Upper lobe of right lung (tissue), 1 donor: ENCODE measurements at regions not wholly inside any gene's neighbourhood (a gene's known extent, or its start where the extent isn't known, plus 50 kb on each side); places are given as distances from the start of the nearest gene placed in this dataset.

Experiments used
- ATAC-seq: fragments of 200-7000 bp; cut with Tn5 transposase; one replicate; pipeline ENCODE4 v1.9.1; 2020; ENCODE audit warnings: mild to moderate bottlenecking, moderate library complexity
- DNase-seq: peaks from one replicate; pipeline ENCODE4 v3.0.0-alpha.2; 2020
- H3K27ac ChIP-seq: fragments of 200-600 bp; one replicate; pipeline ENCODE4 v1.8.0; 2022
- H3K27me3 ChIP-seq: fragments of 200-600 bp; one replicate; pipeline ENCODE4 v1.8.0; 2022; ENCODE audit warnings: mild to moderate bottlenecking
- H3K36me3 ChIP-seq: fragments of 200-600 bp; one replicate; pipeline ENCODE4 v1.8.0; 2022
- H3K4me1 ChIP-seq: fragments of 200-600 bp; one replicate; pipeline ENCODE4 v1.8.0; 2022
- H3K4me3 ChIP-seq: fragments of 200-600 bp; one replicate; pipeline ENCODE4 v1.8.0; 2022; ENCODE audit warnings: mild to moderate bottlenecking
- H3K9me3 ChIP-seq: fragments of 200-600 bp; one replicate; pipeline ENCODE4 v1.8.0; 2022
- intact Hi-C: fragments of 100-400 bp; cut with DNase I; formaldehyde crosslinking; loops from one replicate; pipeline ENCODE4 v1.11.0; 2022
- TF ChIP-seq, protein P1 (sequence below): fragments of 200-600 bp; IDR thresholded peaks from one replicate; pipeline ENCODE4 v1.8.0; 2022; ENCODE audit warnings: antibody characterized with exemption
- donor health status: DM: no; HTN: yes; CAD: no; lungs with severe emphysema.

DNA sequence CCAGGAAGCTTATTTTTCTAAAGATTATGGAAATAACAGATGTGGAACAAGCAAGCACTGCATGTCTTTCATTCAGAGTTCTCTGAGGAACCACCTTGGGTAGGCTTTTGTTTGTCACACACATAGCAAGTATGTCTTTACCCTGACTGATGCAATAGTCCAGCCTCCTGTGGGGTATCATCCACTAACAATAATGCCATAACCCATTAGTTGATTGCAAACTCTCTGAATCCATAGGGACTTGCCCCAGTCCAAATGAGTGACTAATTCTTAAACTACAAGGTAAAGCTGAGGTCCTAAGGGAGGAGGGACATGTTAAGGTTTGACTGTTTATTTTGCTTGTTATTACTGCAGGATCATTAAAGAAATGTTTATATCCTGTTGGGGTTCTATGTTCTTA lies 151.4 kb upstream of the PRPS1L1 start:
- H3K27me3 ChIP-seq, result no peaks in the 10 kb centered on the region
- H3K9me3 ChIP-seq, result no peaks in the 10 kb centered on the region
- peaks cover 6% of the 10 kb centered on the region for H3K4me1 ChIP-seq
- H3K4me3 ChIP-seq, result no peak overlapping the region
- intact Hi-C loops, result no loop called here
- H3K27ac ChIP-seq, result no peak overlapping the region
- TF ChIP-seq, protein P1, sequence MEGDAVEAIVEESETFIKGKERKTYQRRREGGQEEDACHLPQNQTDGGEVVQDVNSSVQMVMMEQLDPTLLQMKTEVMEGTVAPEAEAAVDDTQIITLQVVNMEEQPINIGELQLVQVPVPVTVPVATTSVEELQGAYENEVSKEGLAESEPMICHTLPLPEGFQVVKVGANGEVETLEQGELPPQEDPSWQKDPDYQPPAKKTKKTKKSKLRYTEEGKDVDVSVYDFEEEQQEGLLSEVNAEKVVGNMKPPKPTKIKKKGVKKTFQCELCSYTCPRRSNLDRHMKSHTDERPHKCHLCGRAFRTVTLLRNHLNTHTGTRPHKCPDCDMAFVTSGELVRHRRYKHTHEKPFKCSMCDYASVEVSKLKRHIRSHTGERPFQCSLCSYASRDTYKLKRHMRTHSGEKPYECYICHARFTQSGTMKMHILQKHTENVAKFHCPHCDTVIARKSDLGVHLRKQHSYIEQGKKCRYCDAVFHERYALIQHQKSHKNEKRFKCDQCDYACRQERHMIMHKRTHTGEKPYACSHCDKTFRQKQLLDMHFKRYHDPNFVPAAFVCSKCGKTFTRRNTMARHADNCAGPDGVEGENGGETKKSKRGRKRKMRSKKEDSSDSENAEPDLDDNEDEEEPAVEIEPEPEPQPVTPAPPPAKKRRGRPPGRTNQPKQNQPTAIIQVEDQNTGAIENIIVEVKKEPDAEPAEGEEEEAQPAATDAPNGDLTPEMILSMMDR, result no peak
- DNase-seq (no peak), ATAC-seq (no peak)
- H3K36me3 ChIP-seq, result no peaks in the 10 kb centered on the region

DNA sequence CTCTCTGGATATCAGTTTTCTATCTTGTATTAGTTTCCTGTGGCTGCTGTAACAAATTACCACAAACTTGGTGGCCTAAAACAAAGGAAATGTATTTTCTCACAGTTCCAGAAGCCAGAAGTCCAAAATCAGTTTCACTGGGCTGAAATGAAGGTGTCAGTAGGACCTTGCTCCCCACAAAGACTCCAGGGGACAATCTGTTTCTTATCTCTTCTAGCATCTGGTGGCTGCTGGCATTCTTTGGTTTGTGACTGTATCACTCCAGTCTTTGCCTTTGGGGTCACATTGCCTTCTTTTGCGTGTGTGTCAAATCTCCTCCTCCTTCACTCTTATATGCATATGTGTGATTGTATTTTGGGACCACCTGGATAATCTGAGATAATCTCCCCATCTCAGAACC lies 153.0 kb upstream of the PRPS1L1 start:
- ATAC-seq (no peak), DNase-seq (no peak)
- Histone ChIP-seq H3K9me3 (no peaks in the 10 kb centered on the region), H3K27ac (no peak overlapping the region), H3K4me1 (peaks cover 6% of the 10 kb centered on the region), H3K4me3 (no peak overlapping the region), H3K27me3 (no peaks in the 10 kb centered on the region), H3K36me3 (no peaks in the 10 kb centered on the region)
- intact Hi-C loops, result no loop called here
- TF ChIP-seq, protein P1, result no peak

DNA sequence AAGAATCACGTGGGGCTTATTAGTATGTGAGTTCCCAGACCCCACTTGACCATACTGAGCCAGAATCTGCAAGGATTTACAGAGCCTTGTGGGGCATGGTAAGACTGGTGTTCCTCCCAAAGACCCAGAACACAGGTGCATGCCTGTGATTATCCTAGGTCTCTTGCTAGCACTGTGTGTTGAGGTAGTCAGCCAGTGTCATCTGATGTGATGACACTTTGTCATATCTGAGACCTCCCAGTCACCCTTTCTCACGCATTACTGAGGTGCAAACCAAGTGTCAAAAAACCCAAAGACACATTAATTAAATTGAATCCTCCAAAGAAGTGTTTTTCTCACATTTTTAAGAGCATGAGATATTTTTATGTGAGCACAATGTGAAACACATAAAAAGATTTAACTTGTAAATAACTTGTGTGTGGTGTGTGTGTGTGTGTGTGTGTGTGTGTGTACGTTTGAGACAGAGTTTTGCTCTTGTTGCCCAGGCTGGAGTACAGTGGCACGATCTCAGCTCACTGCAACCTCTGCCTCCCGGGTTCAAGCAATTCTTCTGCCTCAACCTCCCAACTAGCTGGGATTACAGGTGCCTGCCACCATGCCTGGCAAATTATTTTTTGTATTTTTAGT lies 162.0 kb upstream of the PRPS1L1 start:
- intact Hi-C loops, result no loop called here
- Histone ChIP-seq H3K4me3 (no peak overlapping the region), H3K9me3 (no peaks in the 10 kb centered on the region), H3K27me3 (no peaks in the 10 kb centered on the region), H3K27ac (no peak overlapping the region), H3K36me3 (no peaks in the 10 kb centered on the region), H3K4me1 (no peaks in the 10 kb centered on the region)
- TF ChIP-seq, protein P1, result no peak
- ATAC-seq (no peak), DNase-seq (no peak)

DNA sequence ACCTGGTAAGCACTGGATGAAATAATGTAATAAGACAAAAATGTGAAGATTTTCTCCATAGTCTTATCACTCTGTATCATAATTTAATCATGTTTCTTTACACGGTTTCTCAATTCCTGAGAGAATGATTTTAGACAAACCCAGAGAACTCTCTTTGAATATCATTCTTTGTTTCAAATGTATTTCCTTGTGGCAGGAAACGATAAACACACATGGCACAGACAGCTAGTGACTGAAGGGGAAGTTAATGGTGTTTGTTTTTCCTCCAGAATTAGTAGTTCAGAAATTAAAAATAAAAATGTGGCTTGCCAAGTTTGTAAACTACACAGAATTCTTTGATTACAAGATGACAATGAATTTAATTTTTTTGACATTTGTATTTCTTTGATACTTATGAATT lies 163.7 kb upstream of the PRPS1L1 start:
- Histone ChIP-seq H3K4me1 (no peaks in the 10 kb centered on the region), H3K27ac (no peak overlapping the region), H3K36me3 (no peaks in the 10 kb centered on the region), H3K27me3 (no peaks in the 10 kb centered on the region), H3K9me3 (no peaks in the 10 kb centered on the region), H3K4me3 (no peak overlapping the region)
- intact Hi-C loops, result no loop called here
- no peak for ATAC-seq
- TF ChIP-seq, protein P1, result no peak
- DNase-seq, result no peak

DNA sequence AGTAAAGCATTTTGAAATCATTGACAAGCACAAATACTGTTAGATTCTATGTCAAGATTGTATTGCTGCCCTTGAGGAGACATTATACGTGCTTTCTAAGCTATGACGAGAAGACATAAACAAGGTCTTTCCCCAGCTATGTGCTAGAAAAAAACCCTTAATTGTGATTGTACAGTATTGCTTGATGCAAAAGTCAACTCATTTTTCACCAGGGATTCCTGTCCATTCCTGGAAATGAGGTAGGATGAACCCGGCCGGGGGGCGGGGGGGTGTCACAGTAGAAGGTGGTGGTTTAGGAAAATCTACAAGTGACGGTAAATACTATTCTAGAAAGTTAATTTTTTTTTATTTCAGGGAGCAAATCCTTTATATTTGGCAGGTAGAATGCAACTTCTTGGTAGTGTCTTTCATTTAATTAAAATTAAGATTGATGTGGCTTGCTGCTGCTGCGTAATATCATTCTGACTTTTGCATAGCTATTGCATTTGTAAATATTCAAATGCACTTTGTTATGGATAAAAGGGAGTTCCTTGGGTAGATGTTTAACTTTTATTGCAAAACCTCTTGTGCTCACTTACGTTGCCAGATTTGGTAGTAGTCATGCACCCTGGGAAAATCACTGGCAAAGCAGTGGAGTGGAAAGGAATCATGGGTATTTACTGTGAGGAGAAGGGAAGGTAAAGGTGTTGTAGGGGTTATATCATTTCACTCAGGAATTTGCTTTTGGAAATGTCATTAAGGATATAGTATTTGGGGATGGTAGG lies 164.4 kb upstream of the PRPS1L1 start:
- intact Hi-C loops, result no loop called here
- DNase-seq (no peak), ATAC-seq (no peak)
- Histone ChIP-seq H3K27ac (no peak overlapping the region), H3K4me1 (no peaks in the 10 kb centered on the region), H3K4me3 (no peak overlapping the region), H3K27me3 (no peaks in the 10 kb centered on the region), H3K9me3 (no peaks in the 10 kb centered on the region), H3K36me3 (no peaks in the 10 kb centered on the region)
- TF ChIP-seq, protein P1, result no peak
